PFSK-1 (cell line): ENCODE measurements at regions not wholly inside any gene's neighbourhood (a gene's known extent, or its start where the extent isn't known, plus 50 kb on each side); places are given as distances from the start of the nearest gene placed in this dataset.

Experiments used
- FOXP2 ChIP-seq: optimal IDR thresholded peaks from 2 replicates; pipeline ENCODE3; 2011; ENCODE audit warnings: borderline replicate concordance, control low read depth, inconsistent platforms; ENCODE audit not compliant: insufficient read depth; ENCODE audit errors: extremely low read length, extremely low read depth
- POLR2AphosphoS5 ChIP-seq: IDR thresholded peaks from 2 replicates; pipeline ENCODE4 v1.6.1; 2012; ENCODE audit warnings: low read depth, mild to moderate bottlenecking, control low read depth, low read length, moderate library complexity
- REST ChIP-seq, 2 experiments: IDR thresholded peaks; 2 replicates each; pipeline versions ENCODE4 v1.6.1 to v1.8.0; 2011 to 2012; ENCODE audit warnings: low read depth in 2 of 2, low read length in 2 of 2, control low read depth in 1 of 2, inconsistent platforms in 1 of 2, mild to moderate bottlenecking in 1 of 2, moderate library complexity in 1 of 2; ENCODE audit not compliant: insufficient read depth in 1 of 2
- SIN3A ChIP-seq: IDR thresholded peaks from 2 replicates; pipeline ENCODE4 v1.6.1; 2012; ENCODE audit warnings: mild to moderate bottlenecking, low read length, moderate library complexity, borderline replicate concordance; ENCODE audit not compliant: insufficient read depth
- TAF1 ChIP-seq: IDR thresholded peaks from 2 replicates; pipeline ENCODE4 v1.6.1; 2012; ENCODE audit warnings: low read length, control low read depth, borderline replicate concordance; ENCODE audit not compliant: insufficient read depth

- TF ChIP-seq REST (IDR thresholded peaks at IDR 0.05; ENCODE audit: insufficient read depth in 1 of 2, low read depth in 2 of 2, low read length in 2 of 2): no peak
- TF ChIP-seq SIN3A: no peak
- no peak for TF ChIP-seq TAF1
- no peak for TF ChIP-seq FOXP2
- no peak for TF ChIP-seq POLR2AphosphoS5
These were observed 270.8 kb downstream of the CBLN1 start for GRCh38 chr16:49010879-49011278.

- TF ChIP-seq REST (IDR thresholded peaks at IDR 0.05; ENCODE audit: insufficient read depth in 1 of 2, low read depth in 2 of 2, low read length in 2 of 2) (no peak), POLR2AphosphoS5 (no peak), FOXP2 (no peak), SIN3A (no peak), TAF1 (no peak)
These were observed 271.2 kb downstream of the CBLN1 start for GRCh38 chr16:49010396-49010795.

- TF ChIP-seq POLR2AphosphoS5: no peak
These were observed 272.4 kb downstream of the CBLN1 start for GRCh38 chr16:49009204-49009603.

- TF ChIP-seq POLR2AphosphoS5: no peak
- no peak for TF ChIP-seq REST (IDR thresholded peaks at IDR 0.05; ENCODE audit: insufficient read depth in 1 of 2, low read depth in 2 of 2, low read length in 2 of 2)
- no peak for TF ChIP-seq SIN3A
- TF ChIP-seq FOXP2: no peak
- TF ChIP-seq TAF1: no peak
These were observed 277.6 kb downstream of the CBLN1 start for GRCh38 chr16:49003992-49004391.

GRCh38 chr16:49003022-49003421, 278.6 kb downstream of the CBLN1 start:
- TF ChIP-seq FOXP2 (no peak), POLR2AphosphoS5 (no peak), SIN3A (no peak), TAF1 (no peak), REST (IDR thresholded peaks at IDR 0.05; ENCODE audit: insufficient read depth in 1 of 2, low read depth in 2 of 2, low read length in 2 of 2) (no peak)
